Tibial nerve (tissue), 3 donors: ENCODE measurements at regions not wholly inside any gene's neighbourhood (a gene's known extent, or its start where the extent isn't known, plus 50 kb on each side); places are given as distances from the start of the nearest gene placed in this dataset.

Source experiments
- POLR2A ChIP-seq, 2 donors: fragments of 450-650 bp; IDR thresholded peaks; one replicate each; pipeline ENCODE4 v1.6.1; 2017; ENCODE audit warnings: antibody characterized with exemption in 2 of 2, mild to moderate bottlenecking in 2 of 2, moderate library complexity in 2 of 2
- TF ChIP-seq, protein P1 (sequence below), 5 experiments: fragments of 200-600 bp in 3 of 5; fragments of 450-650 bp in 2 of 5; sonication (generic) in 3 of 5; IDR thresholded peaks; one replicate each; pipeline ENCODE4 v1.5.1; 2016 to 2019; ENCODE audit warnings: antibody characterized with exemption in 5 of 5, mild to moderate bottlenecking in 3 of 5, moderate library complexity in 2 of 5

DNA sequence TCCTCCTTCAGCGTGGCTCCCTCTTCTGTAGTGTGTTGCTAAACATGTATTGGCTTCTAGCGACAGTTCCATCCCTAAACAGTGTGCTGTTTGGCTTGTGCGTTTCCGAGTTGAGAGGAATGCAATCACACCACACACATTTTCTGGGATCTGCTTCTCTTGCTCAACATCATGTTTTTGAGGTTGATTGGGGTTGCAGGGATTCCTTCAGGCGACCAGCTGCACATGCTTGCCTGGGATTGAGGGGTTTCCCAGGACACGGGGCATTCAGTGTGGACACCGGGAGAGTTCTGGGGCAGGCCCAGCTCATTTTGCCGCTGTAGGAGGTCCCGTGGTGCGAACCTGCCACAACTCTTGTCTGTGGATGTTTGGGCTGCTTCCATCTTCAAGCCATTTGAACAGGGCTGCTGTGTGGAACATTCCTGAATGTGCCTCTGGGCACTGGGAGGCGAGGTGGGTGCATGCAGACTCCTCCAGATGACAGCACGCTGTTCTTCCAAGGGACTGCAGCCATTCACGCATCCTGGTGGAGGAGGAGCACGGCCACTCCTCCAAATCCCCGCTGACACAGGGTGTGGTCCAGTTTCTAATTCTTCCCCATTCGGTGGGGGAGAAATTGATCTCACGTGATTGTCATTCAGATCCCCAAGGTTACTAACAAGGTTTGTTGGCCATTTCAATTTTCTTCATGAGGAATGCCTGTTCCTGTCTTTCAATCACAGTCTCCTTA, 82.8 kb downstream of the PLXNA1 start:
- TF ChIP-seq, protein P1, sequence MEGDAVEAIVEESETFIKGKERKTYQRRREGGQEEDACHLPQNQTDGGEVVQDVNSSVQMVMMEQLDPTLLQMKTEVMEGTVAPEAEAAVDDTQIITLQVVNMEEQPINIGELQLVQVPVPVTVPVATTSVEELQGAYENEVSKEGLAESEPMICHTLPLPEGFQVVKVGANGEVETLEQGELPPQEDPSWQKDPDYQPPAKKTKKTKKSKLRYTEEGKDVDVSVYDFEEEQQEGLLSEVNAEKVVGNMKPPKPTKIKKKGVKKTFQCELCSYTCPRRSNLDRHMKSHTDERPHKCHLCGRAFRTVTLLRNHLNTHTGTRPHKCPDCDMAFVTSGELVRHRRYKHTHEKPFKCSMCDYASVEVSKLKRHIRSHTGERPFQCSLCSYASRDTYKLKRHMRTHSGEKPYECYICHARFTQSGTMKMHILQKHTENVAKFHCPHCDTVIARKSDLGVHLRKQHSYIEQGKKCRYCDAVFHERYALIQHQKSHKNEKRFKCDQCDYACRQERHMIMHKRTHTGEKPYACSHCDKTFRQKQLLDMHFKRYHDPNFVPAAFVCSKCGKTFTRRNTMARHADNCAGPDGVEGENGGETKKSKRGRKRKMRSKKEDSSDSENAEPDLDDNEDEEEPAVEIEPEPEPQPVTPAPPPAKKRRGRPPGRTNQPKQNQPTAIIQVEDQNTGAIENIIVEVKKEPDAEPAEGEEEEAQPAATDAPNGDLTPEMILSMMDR (IDR thresholded peaks at IDR 0.05) = no peak
- no peak for TF ChIP-seq POLR2A (IDR thresholded peaks at IDR 0.05)
